C4-2B (cell line): ENCODE measurements at regions not wholly inside any gene's neighbourhood (a gene's known extent, or its start where the extent isn't known, plus 50 kb on each side); places are given as distances from the start of the nearest gene placed in this dataset.

ENCODE experiments used
- ZFX ChIP-seq: fragments of 450-650 bp; IDR thresholded peaks from 2 replicates; pipeline ENCODE4 v1.6.1; 2017
- TF ChIP-seq, protein P1 (sequence below): fragments of 450-650 bp; conservative IDR thresholded peaks from 2 replicates; pipeline ENCODE4 v1.5.1; 2017; ENCODE audit warnings: mild to moderate bottlenecking

DNA sequence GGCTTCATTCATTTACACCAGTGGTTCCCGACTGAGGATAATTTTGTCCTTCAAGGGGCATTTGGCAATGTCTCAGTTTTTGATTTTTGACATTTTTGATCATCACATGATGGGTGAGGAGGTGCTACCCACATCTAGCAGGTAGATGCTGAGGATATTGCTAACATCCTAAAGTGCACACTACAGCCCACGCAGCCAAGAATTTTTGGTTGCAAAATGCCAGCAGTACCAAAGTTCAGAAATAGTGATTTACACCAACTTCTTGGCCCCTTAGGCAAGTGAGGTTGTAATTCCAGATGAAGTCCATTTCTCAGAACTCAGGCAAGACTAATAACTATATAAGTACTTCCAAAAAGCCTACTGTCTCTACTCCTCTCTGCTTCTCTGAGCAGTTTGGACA is 80.1 kb upstream of the TSHZ2 start:
- TF ChIP-seq, protein P1, sequence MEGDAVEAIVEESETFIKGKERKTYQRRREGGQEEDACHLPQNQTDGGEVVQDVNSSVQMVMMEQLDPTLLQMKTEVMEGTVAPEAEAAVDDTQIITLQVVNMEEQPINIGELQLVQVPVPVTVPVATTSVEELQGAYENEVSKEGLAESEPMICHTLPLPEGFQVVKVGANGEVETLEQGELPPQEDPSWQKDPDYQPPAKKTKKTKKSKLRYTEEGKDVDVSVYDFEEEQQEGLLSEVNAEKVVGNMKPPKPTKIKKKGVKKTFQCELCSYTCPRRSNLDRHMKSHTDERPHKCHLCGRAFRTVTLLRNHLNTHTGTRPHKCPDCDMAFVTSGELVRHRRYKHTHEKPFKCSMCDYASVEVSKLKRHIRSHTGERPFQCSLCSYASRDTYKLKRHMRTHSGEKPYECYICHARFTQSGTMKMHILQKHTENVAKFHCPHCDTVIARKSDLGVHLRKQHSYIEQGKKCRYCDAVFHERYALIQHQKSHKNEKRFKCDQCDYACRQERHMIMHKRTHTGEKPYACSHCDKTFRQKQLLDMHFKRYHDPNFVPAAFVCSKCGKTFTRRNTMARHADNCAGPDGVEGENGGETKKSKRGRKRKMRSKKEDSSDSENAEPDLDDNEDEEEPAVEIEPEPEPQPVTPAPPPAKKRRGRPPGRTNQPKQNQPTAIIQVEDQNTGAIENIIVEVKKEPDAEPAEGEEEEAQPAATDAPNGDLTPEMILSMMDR = no peak
- TF ChIP-seq ZFX = no peak
